Right atrium auricular region (tissue), 2 donors: ENCODE measurements at regions not wholly inside any gene's neighbourhood (a gene's known extent, or its start where the extent isn't known, plus 50 kb on each side); places are given as distances from the start of the nearest gene placed in this dataset.

Experiments used
- DNase-seq: peaks from one replicate; pipeline ENCODE4 v3.0.0-alpha.2; 2019; ENCODE audit warnings: low spot score
- H3K27ac ChIP-seq, 2 donors: fragments of 200-600 bp; sonication (generic); 1 replicate in 1 of 2; 2 replicates in 1 of 2; pipeline ENCODE4 v1.5.1; 2016 to 2019
- H3K27me3 ChIP-seq, 2 donors: fragments of 200-600 bp; sonication (generic); one replicate each; pipeline versions ENCODE4 v1.5.1 to v1.6.0; 2017 to 2019
- H3K36me3 ChIP-seq: fragments of 200-600 bp; sonication (generic); one replicate; pipeline ENCODE4 v1.5.1; 2016
- H3K4me1 ChIP-seq, 2 donors: fragments of 200-600 bp; sonication (generic); one replicate each; pipeline versions ENCODE4 v1.5.1 to v1.6.0; 2017 to 2019
- H3K4me3 ChIP-seq, 2 donors: fragments of 200-600 bp; sonication (generic); 1 replicate in 1 of 2; 2 replicates in 1 of 2; pipeline ENCODE4 v1.5.1; 2017 to 2019; ENCODE audit warnings: mild to moderate bottlenecking in 1 of 2, moderate library complexity in 1 of 2
- H3K9me3 ChIP-seq, 2 donors: fragments of 200-600 bp; sonication (generic); one replicate each; pipeline ENCODE4 v1.5.1; 2019
- TF ChIP-seq, protein P1 (sequence below), 2 donors: fragments of 200-600 bp; sonication (generic); IDR thresholded peaks; one replicate each; pipeline ENCODE4 v1.5.1; 2019; ENCODE audit warnings: antibody characterized with exemption in 2 of 2

DNA sequence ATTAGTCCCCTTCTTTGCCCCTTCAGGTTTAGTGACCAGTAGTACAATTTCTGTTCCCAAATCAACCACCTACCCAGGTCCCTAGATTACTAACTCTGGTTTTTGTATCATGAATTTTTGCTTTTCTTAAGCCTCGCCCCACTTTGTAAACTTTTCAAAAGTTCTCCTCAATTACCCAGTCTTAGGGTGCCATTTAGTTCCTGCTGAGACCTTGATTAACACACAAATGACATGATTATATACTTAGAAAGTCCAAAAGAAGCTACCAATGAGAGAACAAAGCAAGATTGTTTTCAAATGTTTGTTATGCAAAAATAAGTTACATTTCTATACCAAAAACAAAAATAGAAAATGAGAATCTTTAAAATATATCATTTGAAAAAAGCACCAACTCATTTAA is 594.4 kb downstream of the SQOR start:
- no peaks in the 10 kb centered on the region for H3K4me1 ChIP-seq
- DNase-seq = no peak
- TF ChIP-seq, protein P1, sequence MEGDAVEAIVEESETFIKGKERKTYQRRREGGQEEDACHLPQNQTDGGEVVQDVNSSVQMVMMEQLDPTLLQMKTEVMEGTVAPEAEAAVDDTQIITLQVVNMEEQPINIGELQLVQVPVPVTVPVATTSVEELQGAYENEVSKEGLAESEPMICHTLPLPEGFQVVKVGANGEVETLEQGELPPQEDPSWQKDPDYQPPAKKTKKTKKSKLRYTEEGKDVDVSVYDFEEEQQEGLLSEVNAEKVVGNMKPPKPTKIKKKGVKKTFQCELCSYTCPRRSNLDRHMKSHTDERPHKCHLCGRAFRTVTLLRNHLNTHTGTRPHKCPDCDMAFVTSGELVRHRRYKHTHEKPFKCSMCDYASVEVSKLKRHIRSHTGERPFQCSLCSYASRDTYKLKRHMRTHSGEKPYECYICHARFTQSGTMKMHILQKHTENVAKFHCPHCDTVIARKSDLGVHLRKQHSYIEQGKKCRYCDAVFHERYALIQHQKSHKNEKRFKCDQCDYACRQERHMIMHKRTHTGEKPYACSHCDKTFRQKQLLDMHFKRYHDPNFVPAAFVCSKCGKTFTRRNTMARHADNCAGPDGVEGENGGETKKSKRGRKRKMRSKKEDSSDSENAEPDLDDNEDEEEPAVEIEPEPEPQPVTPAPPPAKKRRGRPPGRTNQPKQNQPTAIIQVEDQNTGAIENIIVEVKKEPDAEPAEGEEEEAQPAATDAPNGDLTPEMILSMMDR (IDR thresholded peaks at IDR 0.05) = no peak
- H3K4me3 ChIP-seq = no peak overlapping the region
- H3K9me3 ChIP-seq = no peaks in the 10 kb centered on the region
- no peaks in the 10 kb centered on the region for H3K27me3 ChIP-seq
- H3K27ac ChIP-seq = no peak overlapping the region
- no peaks in the 10 kb centered on the region for H3K36me3 ChIP-seq

DNA sequence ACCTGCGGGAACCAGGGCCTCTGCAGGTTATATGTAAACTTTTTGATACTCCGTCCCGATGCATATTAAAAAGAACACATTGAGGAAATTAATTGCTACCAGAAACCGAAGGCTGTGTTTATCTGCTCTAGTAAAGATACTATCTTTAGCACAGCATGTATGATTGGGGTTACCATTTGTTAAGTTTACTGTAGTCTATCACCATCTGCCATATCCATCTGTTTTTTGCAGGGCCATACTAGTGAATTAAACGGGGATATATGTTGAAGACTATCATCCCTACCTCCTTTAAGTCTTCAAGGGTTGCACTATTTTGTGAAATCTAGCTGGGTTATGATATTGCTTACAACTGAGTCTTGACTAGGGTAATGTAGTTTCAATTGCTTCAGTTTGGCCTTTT is 597.0 kb downstream of the SQOR start:
- H3K36me3 ChIP-seq = no peaks in the 10 kb centered on the region
- no peak overlapping the region for H3K27ac ChIP-seq
- no peaks in the 10 kb centered on the region for H3K4me1 ChIP-seq
- TF ChIP-seq, protein P1 (IDR thresholded peaks at IDR 0.05) = no peak
- H3K27me3 ChIP-seq = no peaks in the 10 kb centered on the region
- no peak for DNase-seq
- no peak overlapping the region for H3K4me3 ChIP-seq
- H3K9me3 ChIP-seq = no peaks in the 10 kb centered on the region

DNA sequence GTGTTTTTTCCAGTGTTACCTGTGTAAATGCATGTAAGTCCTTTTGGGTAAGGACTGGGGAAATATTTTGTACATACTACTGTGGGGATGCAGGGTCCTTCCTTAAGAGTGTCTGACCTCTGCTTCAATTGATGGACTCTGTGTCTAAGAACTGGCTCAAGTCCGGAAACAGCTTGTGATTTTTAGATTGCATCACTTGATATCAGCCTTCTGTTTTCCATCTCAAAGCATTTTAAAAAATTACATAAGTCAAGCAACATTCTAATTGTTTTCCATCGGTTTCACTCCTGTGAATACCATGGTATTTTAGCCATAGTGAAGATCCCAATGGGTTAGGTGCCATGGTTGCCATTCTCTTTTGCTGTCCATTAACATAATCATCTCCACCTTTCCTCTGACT is 597.6 kb downstream of the SQOR start:
- no peaks in the 10 kb centered on the region for H3K36me3 ChIP-seq
- no peaks in the 10 kb centered on the region for H3K9me3 ChIP-seq
- TF ChIP-seq, protein P1 (IDR thresholded peaks at IDR 0.05) = no peak
- no peak overlapping the region for H3K4me3 ChIP-seq
- H3K27me3 ChIP-seq = no peaks in the 10 kb centered on the region
- DNase-seq = no peak
- H3K27ac ChIP-seq = no peak overlapping the region
- H3K4me1 ChIP-seq = no peaks in the 10 kb centered on the region

DNA sequence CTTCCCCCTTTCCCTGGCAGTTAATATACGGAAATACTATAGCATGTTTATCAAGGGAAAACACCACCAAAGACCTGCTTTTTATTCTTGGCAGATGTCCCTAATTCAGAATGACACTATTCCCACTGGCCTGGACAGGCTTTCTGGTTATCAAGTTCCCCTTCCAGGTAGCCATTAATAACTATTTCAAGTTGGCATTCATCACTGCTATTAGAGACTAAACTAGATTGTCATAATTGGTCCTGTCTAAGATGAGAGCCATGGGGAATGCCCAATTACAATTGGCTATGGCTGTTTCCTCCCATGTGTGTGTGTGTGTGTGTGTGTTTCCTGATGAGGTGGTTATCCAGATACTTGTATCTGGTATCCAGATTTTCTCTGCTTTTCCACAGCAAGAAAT is 608.1 kb downstream of the SQOR start:
- Histone ChIP-seq H3K27ac (no peak overlapping the region), H3K36me3 (no peaks in the 10 kb centered on the region), H3K27me3 (no peaks in the 10 kb centered on the region), H3K4me3 (no peak overlapping the region), H3K4me1 (no peaks in the 10 kb centered on the region), H3K9me3 (no peaks in the 10 kb centered on the region)
- TF ChIP-seq, protein P1 (IDR thresholded peaks at IDR 0.05) = no peak
- DNase-seq = no peak

DNA sequence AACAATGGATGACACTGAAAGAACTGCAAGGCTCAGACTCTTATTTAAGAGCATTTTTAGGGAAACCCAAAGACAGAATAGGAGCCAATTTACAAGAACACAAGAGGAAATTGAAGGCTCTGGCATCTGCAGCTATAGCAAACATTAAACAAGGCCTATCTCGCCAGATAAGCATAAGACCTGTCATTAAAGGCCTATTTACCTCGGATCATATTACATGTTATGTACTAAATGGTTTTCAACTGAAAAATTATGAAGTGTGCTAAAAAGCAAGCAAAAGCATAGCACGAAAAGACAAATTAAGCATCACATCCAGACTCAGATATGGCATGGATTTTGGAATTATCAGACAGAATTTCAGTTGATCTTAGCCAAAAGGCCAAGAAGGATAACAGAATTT is 617.1 kb downstream of the SQOR start:
- Histone ChIP-seq H3K27ac (no peak overlapping the region), H3K4me1 (no peaks in the 10 kb centered on the region), H3K36me3 (no peaks in the 10 kb centered on the region), H3K4me3 (no peak overlapping the region), H3K27me3 (no peaks in the 10 kb centered on the region), H3K9me3 (no peaks in the 10 kb centered on the region)
- DNase-seq = no peak
- TF ChIP-seq, protein P1 (IDR thresholded peaks at IDR 0.05) = no peak

DNA sequence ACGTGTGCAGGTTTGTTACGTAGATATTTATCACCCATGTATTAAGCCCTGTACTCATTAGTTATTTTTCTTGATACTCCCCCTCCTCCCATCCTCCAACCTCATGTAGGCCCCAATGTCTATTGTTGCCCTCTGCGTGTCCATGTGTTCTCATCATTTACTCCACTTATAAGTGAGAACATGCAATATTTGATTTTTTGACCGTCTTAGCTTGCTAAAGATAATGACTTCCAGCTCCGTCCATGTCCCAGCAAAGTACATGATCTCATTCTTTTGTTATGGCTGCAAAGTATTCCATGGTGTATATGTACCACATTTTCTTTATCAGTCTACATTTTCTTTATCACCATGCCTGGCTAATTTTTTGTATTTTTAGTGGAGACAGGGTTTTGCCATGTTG is 623.2 kb downstream of the SQOR start:
- DNase-seq = no peak
- TF ChIP-seq, protein P1 (IDR thresholded peaks at IDR 0.05) = no peak

More for the DNA sequence above, 623.2 kb downstream of the SQOR start:
- Histone ChIP-seq H3K9me3 (no peaks in the 10 kb centered on the region), H3K36me3 (no peaks in the 10 kb centered on the region), H3K4me1 (no peaks in the 10 kb centered on the region), H3K27ac (no peak overlapping the region), H3K27me3 (no peaks in the 10 kb centered on the region), H3K4me3 (no peak overlapping the region)
